HEK293 (cell line): ENCODE measurements at regions not wholly inside any gene's neighbourhood (a gene's known extent, or its start where the extent isn't known, plus 50 kb on each side); places are given as distances from the start of the nearest gene placed in this dataset.

Source experiments
- CTCF ChIA-PET: fragments of 350-600 bp; formaldehyde crosslinking; extraction: SDS; loops from one replicate; lab custom pipeline; 2021; ENCODE audit warnings: antibody characterized with exemption; lab: Yijun Ruan, JAX
- POLR2A ChIA-PET: fragments of 300-600 bp; formaldehyde crosslinking; extraction: SDS; loops from one replicate; lab custom pipeline; 2020; ENCODE audit warnings: antibody characterized with exemption, inconsistent platforms; lab: Yijun Ruan, JAX
- H3K27ac ChIP-seq: fragments of 200-500 bp; sonication (Bioruptor generic); 2 replicates; pipeline ENCODE4 v1.5.1; 2014; ENCODE audit warnings: low read depth, low read length, control low read depth, inconsistent platforms; ENCODE audit errors: extremely low read depth
- H3K36me3 ChIP-seq, 2 experiments: fragments of 200-500 bp in 1 of 2; sonication (Bioruptor generic) in 1 of 2; 1 replicate in 1 of 2; 2 replicates in 1 of 2; pipeline ENCODE4 v1.5.1; 2014 to 2017; ENCODE audit warnings: inconsistent platforms in 2 of 2, low read length in 2 of 2; ENCODE audit not compliant: control insufficient read depth in 2 of 2, insufficient read depth in 1 of 2
- H3K4me1 ChIP-seq: fragments of 200-500 bp; sonication (Bioruptor generic); 2 replicates; pipeline ENCODE4 v1.5.1; 2014; ENCODE audit warnings: mild to moderate bottlenecking, low read length, inconsistent platforms; ENCODE audit not compliant: control insufficient read depth, insufficient read depth
- H3K4me3 ChIP-seq: 2 replicates; pipeline ENCODE4 v1.5.1; 2011; ENCODE audit warnings: low read depth, mild to moderate bottlenecking, control low read depth, low read length, moderate library complexity
- H3K9me3 ChIP-seq: fragments of 200-500 bp; sonication (Bioruptor generic); 2 replicates; pipeline ENCODE4 v1.5.1; 2014; ENCODE audit warnings: low read depth, low read length, inconsistent platforms; ENCODE audit not compliant: control insufficient read depth, insufficient read depth
- FEZF1 ChIP-seq: fragments of 450-650 bp; formaldehyde crosslinking; IDR thresholded peaks from 2 replicates; pipeline ENCODE4 v1.5.1; 2016; ENCODE audit warnings: missing biosample characterization, missing genetic modification characterization
- GFI1B ChIP-seq: fragments of 450-650 bp; formaldehyde crosslinking; IDR thresholded peaks from 2 replicates; pipeline ENCODE4 v1.5.1; 2016; ENCODE audit warnings: missing biosample characterization, missing genetic modification characterization
- HOXC10 ChIP-seq: sonication (generic); formaldehyde crosslinking; IDR thresholded peaks from 2 replicates; pipeline ENCODE4 v1.8.1; 2023; ENCODE audit warnings: mild to moderate bottlenecking, missing genetic modification reagents
- KLF1 ChIP-seq: fragments of 450-650 bp; formaldehyde crosslinking; IDR thresholded peaks from 2 replicates; pipeline ENCODE4 v1.5.1; 2016; ENCODE audit warnings: missing biosample characterization, missing genetic modification characterization
- KLF7 ChIP-seq: fragments of 450-650 bp; formaldehyde crosslinking; IDR thresholded peaks from 2 replicates; pipeline ENCODE4 v1.5.1; 2016; ENCODE audit warnings: missing biosample characterization, missing genetic modification characterization, borderline replicate concordance
- REPIN1 ChIP-seq: fragments of 450-650 bp; formaldehyde crosslinking; IDR thresholded peaks from 2 replicates; pipeline ENCODE4 v1.5.1; 2017; ENCODE audit warnings: missing biosample characterization, missing genetic modification characterization, low read depth
- ZBTB20 ChIP-seq: fragments of 450-650 bp; formaldehyde crosslinking; IDR thresholded peaks from 2 replicates; pipeline ENCODE4 v1.5.1; 2016; ENCODE audit warnings: missing biosample characterization, missing genetic modification characterization
- ZNF114 ChIP-seq: fragments of 450-650 bp; formaldehyde crosslinking; IDR thresholded peaks from 2 replicates; pipeline ENCODE4 v1.5.0; 2017; ENCODE audit warnings: missing biosample characterization, missing genetic modification characterization
- ZNF2 ChIP-seq: fragments of 450-650 bp; formaldehyde crosslinking; IDR thresholded peaks from 2 replicates; pipeline ENCODE4 v1.5.1; 2016; ENCODE audit warnings: missing biosample characterization, missing genetic modification characterization
- ZNF211 ChIP-seq: fragments of 450-650 bp; formaldehyde crosslinking; IDR thresholded peaks from 2 replicates; pipeline ENCODE4 v1.5.1; 2016; ENCODE audit warnings: low read depth, missing biosample characterization, missing genetic modification characterization
- ZNF214 ChIP-seq: fragments of 450-650 bp; formaldehyde crosslinking; IDR thresholded peaks from 2 replicates; pipeline ENCODE4 v1.5.1; 2017; ENCODE audit warnings: missing biosample characterization, mild to moderate bottlenecking, missing genetic modification characterization, borderline replicate concordance
- ZNF239 ChIP-seq: fragments of 450-650 bp; formaldehyde crosslinking; IDR thresholded peaks from 2 replicates; pipeline ENCODE4 v1.5.1; 2016; ENCODE audit warnings: missing biosample characterization, missing genetic modification characterization
- ZNF335 ChIP-seq: fragments of 450-650 bp; formaldehyde crosslinking; conservative IDR thresholded peaks from 2 replicates; pipeline ENCODE4 v1.5.1; 2016; ENCODE audit warnings: missing biosample characterization, missing genetic modification characterization
- ZNF37A ChIP-seq: fragments of 450-650 bp; IDR thresholded peaks from 2 replicates; pipeline ENCODE4 v1.5.1; 2018; ENCODE audit warnings: missing biosample characterization, missing genetic modification characterization
- ZNF514 ChIP-seq: fragments of 450-650 bp; formaldehyde crosslinking; IDR thresholded peaks from 2 replicates; pipeline ENCODE4 v1.5.1; 2016; ENCODE audit warnings: missing biosample characterization, missing genetic modification characterization
- ZNF549 ChIP-seq: fragments of 450-650 bp; IDR thresholded peaks from 2 replicates; pipeline ENCODE4 v1.5.1; 2018; ENCODE audit warnings: missing biosample characterization, missing genetic modification characterization, mild to moderate bottlenecking, inconsistent platforms, moderate library complexity
- ZNF670 ChIP-seq: fragments of 450-650 bp; formaldehyde crosslinking; IDR thresholded peaks from 2 replicates; pipeline ENCODE4 v1.5.1; 2016; ENCODE audit warnings: missing biosample characterization, missing genetic modification characterization, low read depth
- ZNF677 ChIP-seq: fragments of 450-650 bp; IDR thresholded peaks from 2 replicates; pipeline ENCODE4 v1.5.0; 2018; ENCODE audit warnings: missing biosample characterization, mild to moderate bottlenecking, missing genetic modification characterization, moderate library complexity
- ZNF747 ChIP-seq: fragments of 450-650 bp; formaldehyde crosslinking; IDR thresholded peaks from 2 replicates; pipeline ENCODE4 v1.5.1; 2016; ENCODE audit warnings: missing biosample characterization, missing genetic modification characterization
- ZNF76 ChIP-seq: fragments of 450-650 bp; formaldehyde crosslinking; IDR thresholded peaks from 2 replicates; pipeline ENCODE4; 2016; ENCODE audit warnings: low read depth, missing biosample characterization, missing genetic modification characterization, borderline replicate concordance
- ZNF785 ChIP-seq: fragments of 450-650 bp; formaldehyde crosslinking; IDR thresholded peaks from 2 replicates; pipeline ENCODE4 v1.5.1; 2016; ENCODE audit warnings: missing biosample characterization, missing genetic modification characterization
- ZSCAN16 ChIP-seq: fragments of 450-650 bp; formaldehyde crosslinking; IDR thresholded peaks from 2 replicates; pipeline ENCODE4 v1.5.1; 2016; ENCODE audit warnings: missing biosample characterization, missing genetic modification characterization
- TF ChIP-seq, protein P1 (sequence below): fragments of 450-650 bp; formaldehyde crosslinking; IDR thresholded peaks from 2 replicates; pipeline ENCODE4 v1.5.1; 2016; ENCODE audit warnings: missing biosample characterization, missing genetic modification characterization
- TF ChIP-seq, protein P2 (sequence below): IDR thresholded peaks from 2 replicates; pipeline ENCODE4 v1.6.1; 2011; ENCODE audit warnings: mild to moderate bottlenecking, low read depth, low read length, borderline replicate concordance
- TF ChIP-seq, protein P3 (sequence below): fragments of 450-650 bp; formaldehyde crosslinking; IDR thresholded peaks from 2 replicates; pipeline ENCODE4 v1.5.1; 2016; ENCODE audit warnings: missing biosample characterization, missing genetic modification characterization, low read depth
- TF ChIP-seq, protein P4 (sequence below): fragments of 450-650 bp; formaldehyde crosslinking; IDR thresholded peaks from 2 replicates; pipeline ENCODE4 v1.5.1; 2016; ENCODE audit warnings: missing biosample characterization, missing genetic modification characterization
- TF ChIP-seq, protein P5 (sequence below): fragments of 450-650 bp; formaldehyde crosslinking; IDR thresholded peaks from 2 replicates; pipeline ENCODE4 v1.5.1; 2017; ENCODE audit warnings: missing biosample characterization, missing genetic modification characterization

DNA sequence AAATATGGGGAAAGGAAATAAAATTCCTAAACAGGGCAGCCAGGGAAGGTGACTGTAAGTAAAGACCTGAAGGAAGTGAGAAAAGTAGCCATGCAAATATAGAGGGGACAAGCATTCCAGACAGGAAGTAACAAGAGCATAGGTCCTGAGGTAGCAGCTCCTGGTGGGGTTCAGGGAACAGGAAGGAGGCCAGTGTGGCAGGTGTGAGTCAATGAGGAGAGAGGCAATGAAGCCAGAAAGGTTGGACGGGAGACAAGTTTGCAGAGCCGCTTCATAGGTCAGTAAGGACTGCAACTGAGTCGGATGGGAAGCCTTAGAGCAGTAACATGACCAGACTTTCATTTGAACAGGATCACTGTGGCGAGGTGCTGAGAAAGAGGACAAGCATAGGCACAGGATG lies 150.9 kb downstream of the METTL4 start:
- Histone ChIP-seq H3K9me3 (no peaks in the 10 kb centered on the region), H3K36me3 (no peaks in the 10 kb centered on the region), H3K4me3 (no peak overlapping the region), H3K4me1 (no peaks in the 10 kb centered on the region), H3K27ac (no peak overlapping the region)
- ChIA-PET POLR2A (no interaction called here), CTCF (interaction anchor here (1.0 kb wide), 1 partner anchor 121 kb away, joined by 3 read pairs; no protein-coding TSS in a partner anchor)
- TF ChIP-seq GFI1B (tag by site-specific recombination): no peak
- no peak for TF ChIP-seq ZSCAN16 (tag by site-specific recombination)
- TF ChIP-seq ZNF785 (tag by site-specific recombination): no peak
- no peak for TF ChIP-seq ZNF677 (tag by site-specific recombination)
- TF ChIP-seq ZNF670: no peak
- TF ChIP-seq KLF7: no peak
- TF ChIP-seq ZNF2 (tag by site-specific recombination): no peak

DNA sequence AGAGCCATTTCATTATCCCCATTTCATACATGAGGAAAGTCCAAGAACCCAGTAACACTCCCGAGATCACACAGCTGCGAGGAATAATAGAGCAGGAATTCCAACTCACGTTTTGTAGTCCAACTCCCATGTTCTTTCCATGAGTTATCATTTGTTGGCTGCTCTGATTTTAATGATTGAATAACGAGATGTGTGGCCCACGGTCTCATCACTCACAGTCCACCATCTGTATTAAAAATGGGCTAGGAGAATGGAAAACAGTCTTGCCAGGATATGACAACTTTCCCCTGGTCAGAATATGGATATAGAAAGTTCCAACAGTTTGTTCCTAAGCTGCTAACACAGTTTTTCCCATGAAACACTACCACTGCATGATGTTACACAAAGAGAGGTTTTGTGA lies 147.5 kb downstream of the METTL4 start:
- Histone ChIP-seq H3K36me3 (no peaks in the 10 kb centered on the region), H3K9me3 (no peaks in the 10 kb centered on the region), H3K4me1 (no peaks in the 10 kb centered on the region), H3K4me3 (no peak overlapping the region), H3K27ac (no peak overlapping the region)
- TF ChIP-seq ZBTB20 (tag by site-specific recombination) (no peak), HOXC10 (CRISPR knock-in tag) (no peak), GFI1B (tag by site-specific recombination) (no peak), ZNF239 (no peak), ZNF76 (tag by site-specific recombination) (no peak), ZNF747 (tag by site-specific recombination) (no peak), ZNF549 (no peak)
- CTCF ChIA-PET: interaction anchor here (1.5 kb wide), 1 partner anchor 10 kb away, joined by 5 read pairs; no protein-coding TSS in a partner anchor
- POLR2A ChIA-PET: no interaction called here

DNA sequence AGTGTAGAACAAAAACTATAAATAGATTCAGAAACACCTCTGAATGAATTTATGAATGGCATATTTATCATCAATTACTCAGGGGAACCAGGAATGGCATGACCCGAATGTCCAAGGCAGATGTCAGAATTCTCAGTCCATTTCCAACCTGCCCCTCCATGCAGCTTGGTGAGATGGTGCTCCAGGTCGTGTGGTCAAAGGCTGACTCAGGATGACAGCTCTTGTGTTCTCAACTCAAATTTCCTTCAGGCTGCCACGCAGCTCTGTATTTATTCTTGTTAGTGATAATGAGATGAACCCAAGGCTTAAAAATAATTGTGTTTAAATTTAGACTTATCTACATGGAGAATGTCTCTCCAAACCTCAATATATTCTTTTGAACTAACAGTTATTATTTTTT lies 146.9 kb downstream of the METTL4 start:
- Histone ChIP-seq H3K4me1 (no peaks in the 10 kb centered on the region), H3K4me3 (no peak overlapping the region), H3K27ac (no peak overlapping the region), H3K36me3 (no peaks in the 10 kb centered on the region), H3K9me3 (no peaks in the 10 kb centered on the region)
- CTCF ChIA-PET: interaction anchor here (1.1 kb wide), 1 partner anchor 16 kb away, joined by 4 read pairs; no protein-coding TSS in a partner anchor
- POLR2A ChIA-PET: no interaction called here
- TF ChIP-seq ZNF335 (tag by site-specific recombination): no peak
- TF ChIP-seq, protein P1, sequence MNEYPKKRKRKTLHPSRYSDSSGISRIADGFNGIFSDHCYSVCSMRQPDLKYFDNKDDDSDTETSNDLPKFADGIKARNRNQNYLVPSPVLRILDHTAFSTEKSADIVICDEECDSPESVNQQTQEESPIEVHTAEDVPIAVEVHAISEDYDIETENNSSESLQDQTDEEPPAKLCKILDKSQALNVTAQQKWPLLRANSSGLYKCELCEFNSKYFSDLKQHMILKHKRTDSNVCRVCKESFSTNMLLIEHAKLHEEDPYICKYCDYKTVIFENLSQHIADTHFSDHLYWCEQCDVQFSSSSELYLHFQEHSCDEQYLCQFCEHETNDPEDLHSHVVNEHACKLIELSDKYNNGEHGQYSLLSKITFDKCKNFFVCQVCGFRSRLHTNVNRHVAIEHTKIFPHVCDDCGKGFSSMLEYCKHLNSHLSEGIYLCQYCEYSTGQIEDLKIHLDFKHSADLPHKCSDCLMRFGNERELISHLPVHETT (tag by site-specific recombination): no peak
- TF ChIP-seq ZNF214 (tag by site-specific recombination): no peak
- no peak for TF ChIP-seq ZNF514
- TF ChIP-seq, protein P2, sequence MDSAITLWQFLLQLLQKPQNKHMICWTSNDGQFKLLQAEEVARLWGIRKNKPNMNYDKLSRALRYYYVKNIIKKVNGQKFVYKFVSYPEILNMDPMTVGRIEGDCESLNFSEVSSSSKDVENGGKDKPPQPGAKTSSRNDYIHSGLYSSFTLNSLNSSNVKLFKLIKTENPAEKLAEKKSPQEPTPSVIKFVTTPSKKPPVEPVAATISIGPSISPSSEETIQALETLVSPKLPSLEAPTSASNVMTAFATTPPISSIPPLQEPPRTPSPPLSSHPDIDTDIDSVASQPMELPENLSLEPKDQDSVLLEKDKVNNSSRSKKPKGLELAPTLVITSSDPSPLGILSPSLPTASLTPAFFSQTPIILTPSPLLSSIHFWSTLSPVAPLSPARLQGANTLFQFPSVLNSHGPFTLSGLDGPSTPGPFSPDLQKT: no peak
- no peak for TF ChIP-seq KLF1 (tag by site-specific recombination)
- no peak for TF ChIP-seq ZNF37A
- no peak for TF ChIP-seq ZNF211
- no peak for TF ChIP-seq ZNF114 (tag by site-specific recombination)
- TF ChIP-seq, protein P3, sequence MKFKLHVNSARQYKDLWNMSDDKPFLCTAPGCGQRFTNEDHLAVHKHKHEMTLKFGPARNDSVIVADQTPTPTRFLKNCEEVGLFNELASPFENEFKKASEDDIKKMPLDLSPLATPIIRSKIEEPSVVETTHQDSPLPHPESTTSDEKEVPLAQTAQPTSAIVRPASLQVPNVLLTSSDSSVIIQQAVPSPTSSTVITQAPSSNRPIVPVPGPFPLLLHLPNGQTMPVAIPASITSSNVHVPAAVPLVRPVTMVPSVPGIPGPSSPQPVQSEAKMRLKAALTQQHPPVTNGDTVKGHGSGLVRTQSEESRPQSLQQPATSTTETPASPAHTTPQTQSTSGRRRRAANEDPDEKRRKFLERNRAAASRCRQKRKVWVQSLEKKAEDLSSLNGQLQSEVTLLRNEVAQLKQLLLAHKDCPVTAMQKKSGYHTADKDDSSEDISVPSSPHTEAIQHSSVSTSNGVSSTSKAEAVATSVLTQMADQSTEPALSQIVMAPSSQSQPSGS (tag by site-specific recombination): no peak
- TF ChIP-seq, protein P4, sequence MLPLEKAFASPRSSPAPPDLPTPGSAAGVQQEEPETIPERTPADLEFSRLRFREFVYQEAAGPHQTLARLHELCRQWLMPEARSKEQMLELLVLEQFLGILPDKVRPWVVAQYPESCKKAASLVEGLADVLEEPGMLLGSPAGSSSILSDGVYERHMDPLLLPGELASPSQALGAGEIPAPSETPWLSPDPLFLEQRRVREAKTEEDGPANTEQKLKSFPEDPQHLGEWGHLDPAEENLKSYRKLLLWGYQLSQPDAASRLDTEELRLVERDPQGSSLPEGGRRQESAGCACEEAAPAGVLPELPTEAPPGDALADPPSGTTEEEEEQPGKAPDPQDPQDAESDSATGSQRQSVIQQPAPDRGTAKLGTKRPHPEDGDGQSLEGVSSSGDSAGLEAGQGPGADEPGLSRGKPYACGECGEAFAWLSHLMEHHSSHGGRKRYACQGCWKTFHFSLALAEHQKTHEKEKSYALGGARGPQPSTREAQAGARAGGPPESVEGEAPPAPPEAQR (tag by site-specific recombination): no peak
- TF ChIP-seq, protein P5, sequence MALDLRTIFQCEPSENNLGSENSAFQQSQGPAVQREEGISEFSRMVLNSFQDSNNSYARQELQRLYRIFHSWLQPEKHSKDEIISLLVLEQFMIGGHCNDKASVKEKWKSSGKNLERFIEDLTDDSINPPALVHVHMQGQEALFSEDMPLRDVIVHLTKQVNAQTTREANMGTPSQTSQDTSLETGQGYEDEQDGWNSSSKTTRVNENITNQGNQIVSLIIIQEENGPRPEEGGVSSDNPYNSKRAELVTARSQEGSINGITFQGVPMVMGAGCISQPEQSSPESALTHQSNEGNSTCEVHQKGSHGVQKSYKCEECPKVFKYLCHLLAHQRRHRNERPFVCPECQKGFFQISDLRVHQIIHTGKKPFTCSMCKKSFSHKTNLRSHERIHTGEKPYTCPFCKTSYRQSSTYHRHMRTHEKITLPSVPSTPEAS (tag by site-specific recombination): no peak
- no peak for TF ChIP-seq FEZF1 (tag by site-specific recombination)
- no peak for TF ChIP-seq REPIN1 (tag by site-specific recombination)
